ENCODE measurements at regions not wholly inside any gene's neighbourhood (a gene's known extent, or its start where the extent isn't known, plus 50 kb on each side); places are given as distances from the start of the nearest gene placed in this dataset.

DNA sequence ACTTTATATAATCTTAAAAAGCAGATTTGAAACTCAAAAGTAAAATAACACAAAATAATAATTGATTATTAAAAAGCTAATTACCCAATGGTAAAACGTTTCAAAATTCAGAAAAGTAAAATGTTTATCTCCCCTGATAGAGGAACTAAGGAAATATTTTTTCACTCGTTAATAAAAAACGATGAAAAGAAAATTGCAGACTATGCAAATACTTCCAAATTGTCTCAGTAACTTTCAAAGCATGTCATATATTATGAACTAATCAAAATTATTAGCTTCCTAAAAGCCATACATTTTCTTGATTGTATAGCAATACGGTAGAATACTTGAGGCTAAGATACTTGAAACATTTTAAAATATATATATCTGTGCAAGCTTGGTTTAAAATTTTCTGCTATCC lies 366.3 kb downstream of the TLL1 start:
- TF ChIP-seq, protein P1, sequence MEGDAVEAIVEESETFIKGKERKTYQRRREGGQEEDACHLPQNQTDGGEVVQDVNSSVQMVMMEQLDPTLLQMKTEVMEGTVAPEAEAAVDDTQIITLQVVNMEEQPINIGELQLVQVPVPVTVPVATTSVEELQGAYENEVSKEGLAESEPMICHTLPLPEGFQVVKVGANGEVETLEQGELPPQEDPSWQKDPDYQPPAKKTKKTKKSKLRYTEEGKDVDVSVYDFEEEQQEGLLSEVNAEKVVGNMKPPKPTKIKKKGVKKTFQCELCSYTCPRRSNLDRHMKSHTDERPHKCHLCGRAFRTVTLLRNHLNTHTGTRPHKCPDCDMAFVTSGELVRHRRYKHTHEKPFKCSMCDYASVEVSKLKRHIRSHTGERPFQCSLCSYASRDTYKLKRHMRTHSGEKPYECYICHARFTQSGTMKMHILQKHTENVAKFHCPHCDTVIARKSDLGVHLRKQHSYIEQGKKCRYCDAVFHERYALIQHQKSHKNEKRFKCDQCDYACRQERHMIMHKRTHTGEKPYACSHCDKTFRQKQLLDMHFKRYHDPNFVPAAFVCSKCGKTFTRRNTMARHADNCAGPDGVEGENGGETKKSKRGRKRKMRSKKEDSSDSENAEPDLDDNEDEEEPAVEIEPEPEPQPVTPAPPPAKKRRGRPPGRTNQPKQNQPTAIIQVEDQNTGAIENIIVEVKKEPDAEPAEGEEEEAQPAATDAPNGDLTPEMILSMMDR (IDR thresholded peaks at IDR 0.05; ENCODE audit: insufficient read depth, low read length, poor library complexity, severe bottlenecking), result no peak
- TF ChIP-seq EZH2phosphoT487 (conservative IDR thresholded peaks at IDR 0.05; ENCODE audit: low read length), result no peak

Measured in SU-DHL-6 (cell line).